Caco-2 (cell line): ENCODE measurements at regions not wholly inside any gene's neighbourhood (a gene's known extent, or its start where the extent isn't known, plus 50 kb on each side); places are given as distances from the start of the nearest gene placed in this dataset.

Experiments
- BruUV-seq: library from RNA; stranded (reverse); fragments of 400-500 nt; replicated peaks from 2 replicates; lab custom pipeline; 2021; lab: Mats Ljungman, UMichigan
- CTCF ChIA-PET: fragments of 300-600 bp; sonication (Branson Sonifier 250); formaldehyde crosslinking; loops from one replicate; lab custom pipeline; 2022; ENCODE audit warnings: antibody characterized with exemption; lab: Charles Lee
- POLR2A ChIA-PET: fragments of 300-600 bp; sonication (Branson Sonifier 250); formaldehyde crosslinking; loops from one replicate; lab custom pipeline; 2022; ENCODE audit warnings: antibody characterized with exemption; lab: Charles Lee
- DNase-seq, 2 experiments: peaks; one replicate each; pipeline versions ENCODE4 v3.0.0 to v3.0.0-alpha.2; 2020 to 2022
- H3K27me3 ChIP-seq: replicated peaks from 2 replicates; pipeline ENCODE4 v1.6.0; 2011; ENCODE audit warnings: low read length; ENCODE audit not compliant: control insufficient read depth, insufficient read depth
- H3K36me3 ChIP-seq: 2 replicates; pipeline ENCODE4 v1.5.1; 2011; ENCODE audit warnings: low read length; ENCODE audit not compliant: control insufficient read depth, insufficient read depth
- H3K4me1 ChIP-seq: fragments of 250-450 bp; sonication (Bioruptor Pico); 2 replicates; pipeline ENCODE4 v1.5.1; 2020; ENCODE audit warnings: mild to moderate bottlenecking
- H3K4me3 ChIP-seq: 2 replicates; pipeline ENCODE4 v1.5.1; 2011; ENCODE audit warnings: low read depth, mild to moderate bottlenecking, control low read depth, low read length
- H3K9me3 ChIP-seq: fragments of 250-450 bp; sonication (Bioruptor Pico); 2 replicates; pipeline ENCODE4 v1.5.1; 2020; ENCODE audit warnings: mild to moderate bottlenecking, moderate library complexity
- H3K27ac Mint-ChIP-seq: one replicate; pipeline ENCODE4 v1.8.0; 2022; ENCODE audit warnings: mixed read lengths; ENCODE audit not compliant: unreplicated experiment
- H3K27me3 Mint-ChIP-seq: one replicate; pipeline ENCODE4 v1.8.0; 2022; ENCODE audit warnings: mixed read lengths; ENCODE audit not compliant: insufficient read depth, unreplicated experiment
- H3K36me3 Mint-ChIP-seq: one replicate; pipeline ENCODE4 v1.8.0; 2022; ENCODE audit warnings: mild to moderate bottlenecking, mixed read lengths; ENCODE audit not compliant: insufficient read depth, unreplicated experiment
- H3K4me1 Mint-ChIP-seq: one replicate; pipeline ENCODE4 v1.8.0; 2022; ENCODE audit warnings: low read depth, mixed read lengths; ENCODE audit not compliant: unreplicated experiment
- H3K4me3 Mint-ChIP-seq: one replicate; pipeline ENCODE4 v1.8.0; 2022; ENCODE audit warnings: mild to moderate bottlenecking, moderate library complexity, mixed read lengths; ENCODE audit not compliant: unreplicated experiment
- H3K9me3 Mint-ChIP-seq: one replicate; pipeline ENCODE4 v1.8.0; 2022; ENCODE audit warnings: mixed read lengths; ENCODE audit not compliant: unreplicated experiment
- CTCF ChIP-seq, 2 experiments: fragments of 200-600 bp in 1 of 2; IDR thresholded peaks; 1 replicate in 1 of 2; 2 replicates in 1 of 2; pipeline versions ENCODE4 v1.5.1 to v1.8.0; 2011 to 2022; ENCODE audit warnings: antibody characterized with exemption in 1 of 2, control low read depth in 1 of 2, inconsistent platforms in 1 of 2, low read depth in 1 of 2, low read length in 1 of 2, mild to moderate bottlenecking in 1 of 2, moderate library complexity in 1 of 2; ENCODE audit not compliant: insufficient read depth in 1 of 2, severe bottlenecking in 1 of 2, unreplicated experiment in 1 of 2
- intact Hi-C: fragments of 100-400 bp; cut with micrococcal nuclease; formaldehyde crosslinking; loops from one replicate; pipeline ENCODE4 v1.10.0; 2022; ENCODE audit not compliant: unreplicated experiment

GRCh38 chr10:60446851-60447250 lies 57.2 kb upstream of the ANK3 start:
- H3K27me3 Mint-ChIP-seq: no peaks in the 10 kb centered on the region
- POLR2A ChIA-PET: interaction anchor here (1.0 kb wide), 1 partner anchor 204 kb away, joined by 4 read pairs; no protein-coding TSS in a partner anchor
- no peak overlapping the region for H3K4me3 ChIP-seq
- no peaks in the 10 kb centered on the region for H3K27me3 ChIP-seq
- no TSS peak for BruUV-seq
- CTCF ChIA-PET: interaction anchor here (0.7 to 1.6 kb wide), 7 partner anchors 17 to 332 kb away, joined by 3 to 15 read pairs (median 3); no protein-coding TSS in a partner anchor
- no peaks in the 10 kb centered on the region for H3K9me3 ChIP-seq
- intact Hi-C loops: loop anchor here (1.0 to 10.0 kb wide), 4 partner anchors 36 to 518 kb away; no protein-coding TSS in a partner anchor
- TF ChIP-seq CTCF (IDR thresholded peaks at IDR 0.05; ENCODE audit: insufficient read depth in 1 of 2, low read depth in 1 of 2, low read length in 1 of 2, severe bottlenecking in 1 of 2, unreplicated experiment in 1 of 2): no peak
- no peak overlapping the region for H3K27ac Mint-ChIP-seq
- no peak overlapping the region for H3K4me3 Mint-ChIP-seq
- H3K36me3 Mint-ChIP-seq: no peaks in the 10 kb centered on the region
- peaks cover 10% of the 10 kb centered on the region for H3K9me3 Mint-ChIP-seq
- H3K36me3 ChIP-seq: no peaks in the 10 kb centered on the region
- peaks cover 21% of the 10 kb centered on the region for H3K4me1 Mint-ChIP-seq
- H3K4me1 ChIP-seq: peaks cover 19% of the 10 kb centered on the region
- no peak for DNase-seq

GRCh38 chr10:60446070-60446833 lies 56.6 kb upstream of the ANK3 start:
- TF ChIP-seq CTCF (IDR thresholded peaks at IDR 0.05; ENCODE audit: insufficient read depth in 1 of 2, low read depth in 1 of 2, low read length in 1 of 2, severe bottlenecking in 1 of 2, unreplicated experiment in 1 of 2): no peak
- H3K4me1 Mint-ChIP-seq: peaks cover 21% of the 10 kb centered on the region
- peak in 1 of 2 experiments; percentile 30 for DNase-seq
- H3K4me3 Mint-ChIP-seq: no peak overlapping the region
- ChIA-PET POLR2A (interaction anchor here (0.5 to 1.0 kb wide), 2 partner anchors 47 to 204 kb away, joined by 3 to 4 read pairs; no protein-coding TSS in a partner anchor), CTCF (interaction anchor here (0.5 to 1.6 kb wide), 9 partner anchors 17 to 331 kb away, joined by 3 to 15 read pairs (median 3); no protein-coding TSS in a partner anchor)
- H3K36me3 Mint-ChIP-seq: no peaks in the 10 kb centered on the region
- no TSS peak for BruUV-seq
- no peaks in the 10 kb centered on the region for H3K9me3 ChIP-seq
- intact Hi-C loops: loop anchor here (1.0 to 10.0 kb wide), 4 partner anchors 37 to 519 kb away; no protein-coding TSS in a partner anchor
- no peaks in the 10 kb centered on the region for H3K27me3 ChIP-seq
- H3K4me3 ChIP-seq: no peak overlapping the region
- H3K9me3 Mint-ChIP-seq: peaks cover 10% of the 10 kb centered on the region
- no peak overlapping the region for H3K27ac Mint-ChIP-seq
- H3K36me3 ChIP-seq: no peaks in the 10 kb centered on the region
- peaks cover 19% of the 10 kb centered on the region for H3K4me1 ChIP-seq
- H3K27me3 Mint-ChIP-seq: no peaks in the 10 kb centered on the region

GRCh38 chr10:60444494-60445064 lies 54.9 kb upstream of the ANK3 start:
- H3K36me3 ChIP-seq: no peaks in the 10 kb centered on the region
- Mint-ChIP-seq H3K27me3 (no peaks in the 10 kb centered on the region), H3K4me3 (no peak overlapping the region), H3K4me1 (peaks cover 21% of the 10 kb centered on the region), H3K9me3 (peaks cover 3% of the 10 kb centered on the region), H3K27ac (no peak overlapping the region), H3K36me3 (no peaks in the 10 kb centered on the region)
- H3K27me3 ChIP-seq: no peaks in the 10 kb centered on the region
- H3K4me3 ChIP-seq: no peak overlapping the region
- POLR2A ChIA-PET: no interaction called here
- peak in 1 of 2 experiments; percentile 27 for DNase-seq
- CTCF ChIA-PET: interaction anchor here (1.0 to 1.4 kb wide), 4 partner anchors 174 to 325 kb away, joined by 3 to 7 read pairs (median 4); no protein-coding TSS in a partner anchor
- no TSS peak for BruUV-seq
- TF ChIP-seq CTCF (IDR thresholded peaks at IDR 0.05; ENCODE audit: insufficient read depth in 1 of 2, low read depth in 1 of 2, low read length in 1 of 2, severe bottlenecking in 1 of 2, unreplicated experiment in 1 of 2): peak; percentile 69 to 76
- intact Hi-C loops: loop anchor here (1.0 to 10.0 kb wide), 3 partner anchors 105 to 520 kb away; no protein-coding TSS in a partner anchor
- peaks cover 19% of the 10 kb centered on the region for H3K4me1 ChIP-seq
- H3K9me3 ChIP-seq: no peaks in the 10 kb centered on the region
